ENCODE measurements at regions not wholly inside any gene's neighbourhood (a gene's known extent, or its start where the extent isn't known, plus 50 kb on each side); places are given as distances from the start of the nearest gene placed in this dataset.
"Not testable (repeated sequence)": the region's sequence is repeated elsewhere in the genome, so short reads cannot be mapped to it uniquely, and the experiment has no call there.

DNA sequence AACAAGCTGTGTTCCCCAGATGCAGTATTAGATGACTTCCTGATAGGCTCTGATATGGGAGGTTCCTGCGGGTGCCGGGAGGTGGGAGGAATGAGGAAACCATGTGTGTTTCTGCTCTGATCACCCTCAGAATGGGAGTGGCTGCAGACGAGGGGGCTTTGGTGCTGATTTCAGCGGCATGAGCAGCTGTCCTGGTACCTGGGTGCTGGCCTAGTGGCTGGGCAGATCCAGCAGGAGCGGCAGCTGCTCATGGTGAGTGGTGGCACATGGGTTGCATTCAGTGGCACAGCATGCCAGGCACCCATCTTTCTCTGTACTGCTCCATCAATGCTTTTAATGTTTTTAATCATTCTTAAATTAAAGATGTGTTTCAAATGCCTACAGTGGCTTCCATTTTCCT is 177.2 kb upstream of the NETO1 start:
- DNase-seq, result no peak

DNA sequence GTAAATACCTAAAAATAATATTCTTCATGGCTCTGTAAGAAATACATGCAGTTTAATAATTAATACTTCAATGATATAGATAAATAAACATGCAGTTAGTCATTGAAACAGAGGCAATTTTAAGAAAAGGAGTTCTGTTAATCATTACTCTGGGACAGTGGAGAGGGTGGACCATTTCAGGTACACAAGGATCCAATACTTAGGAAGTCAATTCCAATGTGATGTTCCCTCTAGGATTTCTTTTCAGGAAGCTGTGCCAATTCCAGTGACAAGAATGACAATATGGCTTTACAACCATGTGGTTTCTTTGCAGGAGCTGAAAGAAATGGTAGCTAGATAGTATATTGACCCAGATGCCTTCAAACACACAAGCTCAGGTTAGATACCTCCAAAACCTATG is 175.8 kb upstream of the NETO1 start:
- DNase-seq, result no peak

DNA sequence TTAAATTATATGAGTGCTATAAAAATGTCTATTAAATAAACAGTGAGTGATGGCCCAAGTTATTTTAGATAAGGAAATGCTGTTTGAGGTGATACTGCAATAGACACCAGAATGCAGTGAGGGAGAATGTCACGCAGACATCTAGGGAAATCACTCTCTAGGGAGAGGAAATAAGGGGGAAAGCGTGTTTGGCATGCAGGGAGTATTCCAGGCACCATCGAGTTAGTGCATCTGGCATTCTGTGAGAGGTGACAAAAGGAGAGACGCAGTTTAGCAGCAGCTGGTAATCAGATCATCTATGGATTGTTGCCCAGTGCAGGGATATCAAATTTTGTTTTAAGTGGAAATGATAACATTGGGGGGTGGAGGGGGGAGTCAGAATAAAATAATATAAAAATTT is 175.4 kb upstream of the NETO1 start:
- no peak for DNase-seq

GRCh38 chr18:73040247-73040646 is 172.5 kb upstream of the NETO1 start:
- DNase-seq, result no peak

- no peak for DNase-seq
Observed at GRCh38 chr18:73038336-73038735, 170.5 kb upstream of the NETO1 start.

- DNase-seq, result no peak
Observed at GRCh38 chr18:73023975-73024374, 156.2 kb upstream of the NETO1 start.

DNA sequence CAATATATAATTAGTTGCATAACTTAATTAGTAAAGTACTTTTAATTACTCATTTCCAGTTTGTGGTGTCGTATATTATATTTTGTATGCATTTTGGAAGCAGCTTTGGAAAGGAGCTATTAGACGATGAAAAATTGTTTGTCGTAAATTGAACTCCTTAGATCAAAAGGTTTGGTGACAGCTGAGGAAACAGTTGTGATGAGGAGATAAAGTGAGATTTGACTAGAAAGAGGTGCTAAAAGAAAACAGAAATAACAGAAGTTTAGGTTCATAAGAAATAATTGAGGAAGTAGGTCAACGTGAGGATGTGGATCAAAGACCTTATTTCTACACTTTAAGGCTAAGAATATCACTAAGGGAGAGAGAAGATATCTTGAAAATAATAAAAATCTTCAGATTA is 141.9 kb upstream of the NETO1 start:
- no peak for DNase-seq

GRCh38 chr18:73007915-73008308 is 140.1 kb upstream of the NETO1 start:
- DNase-seq, result no peak

- no peak for DNase-seq
Observed at GRCh38 chr18:73007195-73007914, 139.6 kb upstream of the NETO1 start.

DNA sequence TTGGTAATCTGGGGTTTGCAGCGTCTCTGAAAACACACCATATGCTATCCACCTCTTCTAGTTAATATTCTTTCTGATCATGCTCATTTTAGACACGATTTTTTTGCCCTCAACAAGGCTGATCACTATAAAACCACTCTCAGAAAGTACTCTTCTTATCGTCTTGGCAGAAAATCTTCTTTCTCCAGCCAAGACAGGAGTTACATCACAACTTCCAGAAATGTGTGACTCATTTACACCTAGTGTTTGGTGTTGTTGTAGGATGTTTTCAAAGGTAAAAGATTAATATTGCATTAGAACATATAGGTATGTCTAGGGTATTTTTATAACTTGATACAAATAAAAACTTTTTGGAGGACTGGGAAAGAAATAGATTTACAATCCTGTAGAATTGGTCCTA is 138.5 kb upstream of the NETO1 start:
- DNase-seq, result no peak

- no peak for DNase-seq
Observed at GRCh38 chr18:73004260-73004659, 136.5 kb upstream of the NETO1 start.

DNA sequence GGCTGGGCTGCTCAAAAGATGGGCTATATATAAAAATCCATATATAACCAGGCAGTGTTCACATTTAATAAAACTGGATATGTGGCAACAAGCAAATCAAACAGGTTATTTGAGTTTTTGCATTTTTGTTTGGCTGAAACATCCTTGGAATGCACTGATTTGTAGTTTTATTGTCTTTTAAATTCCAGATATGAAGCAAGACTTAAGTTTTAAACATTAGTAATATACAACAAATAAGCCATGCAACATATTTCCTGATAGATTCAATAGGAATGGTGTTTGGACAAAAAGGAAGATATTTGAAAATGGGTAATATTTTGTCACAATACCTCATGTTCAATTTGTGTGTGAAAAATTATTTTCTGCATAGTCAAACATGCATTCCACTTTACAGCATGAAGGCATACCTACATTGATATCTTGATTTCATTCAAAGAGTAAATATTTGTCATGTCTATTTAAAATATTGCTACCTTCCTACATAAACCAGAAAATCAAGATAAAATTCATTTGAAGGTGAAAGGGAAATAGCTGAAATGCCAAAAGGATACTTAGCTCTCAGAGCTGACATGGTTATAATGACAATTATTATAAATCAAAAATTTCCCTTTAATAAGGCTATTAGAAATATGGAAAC is 132.3 kb upstream of the NETO1 start:
- DNase-seq, result no peak

DNA sequence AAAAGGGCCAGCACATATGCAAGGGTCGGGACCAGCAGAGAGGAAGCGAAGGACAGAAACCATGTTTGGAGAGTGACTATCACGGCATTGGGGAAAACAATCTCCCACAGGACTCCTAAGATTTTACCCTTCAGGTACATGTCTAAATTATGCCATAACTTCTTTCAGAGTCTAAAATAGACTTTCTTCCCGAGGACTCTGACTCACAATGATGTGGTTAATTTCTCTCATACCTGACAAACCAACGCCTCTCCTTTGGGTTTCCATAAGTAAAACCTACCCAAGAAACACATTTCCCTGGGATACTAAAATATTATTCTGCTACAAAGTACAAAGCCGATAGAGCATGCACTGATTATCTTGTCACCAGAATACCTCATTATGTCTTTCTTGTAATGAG is 127.8 kb upstream of the NETO1 start:
- DNase-seq, result no peak

- DNase-seq, result no peak
Observed at GRCh38 chr18:72993250-72993649, 125.5 kb upstream of the NETO1 start.

- no peak for DNase-seq
Observed at GRCh38 chr18:72991379-72991778, 123.6 kb upstream of the NETO1 start.

DNA sequence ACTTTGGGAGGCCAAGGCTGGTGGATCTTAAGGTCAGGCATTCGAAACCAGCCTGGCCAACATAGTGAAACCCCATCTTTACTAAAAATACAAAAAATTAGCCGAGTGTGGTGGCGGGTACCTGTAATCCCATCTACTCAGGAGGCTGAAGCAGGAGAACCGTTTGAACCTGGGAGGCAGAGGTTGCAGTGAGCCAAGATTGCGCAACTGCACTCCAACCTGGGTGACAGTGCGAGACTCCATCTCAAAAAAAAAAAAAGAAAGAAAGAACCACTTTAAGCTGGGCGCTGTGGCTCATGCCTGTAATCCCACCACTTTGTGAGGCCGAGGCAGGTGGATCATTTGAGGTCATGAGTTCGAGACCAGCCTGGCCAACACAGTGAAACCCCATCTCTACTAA is 119.8 kb upstream of the NETO1 start:
- DNase-seq, result not testable (repeated sequence)

- no peak for DNase-seq
Observed at GRCh38 chr18:72986103-72986502, 118.3 kb upstream of the NETO1 start.

DNA sequence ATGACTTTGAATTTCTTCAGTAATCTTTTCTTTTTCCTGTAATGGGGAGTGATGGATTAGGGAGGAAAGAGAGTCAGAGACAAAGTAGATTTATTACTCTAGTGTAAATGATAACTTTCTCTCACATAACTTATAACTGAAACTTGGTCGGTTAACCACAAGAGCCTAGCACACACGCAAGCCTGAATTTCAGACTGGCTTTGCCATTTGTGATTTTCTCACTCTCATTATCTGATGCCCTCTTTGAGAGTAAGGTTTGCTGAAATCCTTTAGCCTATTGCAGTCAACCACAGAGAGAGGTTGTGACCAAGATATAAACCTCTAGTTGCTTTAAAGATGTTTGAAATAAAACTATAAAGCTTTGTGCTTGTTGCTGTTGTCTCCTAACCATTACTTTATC is 117.9 kb upstream of the NETO1 start:
- no peak for DNase-seq

- no peak for DNase-seq
Observed at GRCh38 chr18:72984290-72984689, 116.5 kb upstream of the NETO1 start.

DNA sequence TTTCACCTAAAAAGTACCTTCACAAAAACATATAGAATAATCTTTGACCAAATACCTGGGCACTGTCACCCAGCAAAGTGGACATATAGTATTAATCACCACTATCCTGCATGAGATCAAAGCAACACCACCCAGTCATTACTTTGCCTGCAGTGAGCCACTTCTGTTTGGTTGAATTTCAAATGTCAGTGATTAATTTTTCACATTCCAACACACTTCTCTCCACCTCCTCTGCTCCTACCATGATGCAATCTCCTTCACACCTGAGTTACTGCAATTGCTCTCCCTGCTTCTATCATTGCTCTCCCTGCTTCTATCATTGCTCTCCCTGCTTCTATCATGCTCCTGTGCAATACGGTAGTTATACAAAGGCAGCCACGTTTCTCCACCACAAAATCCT is 106.1 kb upstream of the NETO1 start:
- DNase-seq, result no peak

- no peak for DNase-seq
Observed at GRCh38 chr18:72965616-72966015, 97.8 kb upstream of the NETO1 start.

DNA sequence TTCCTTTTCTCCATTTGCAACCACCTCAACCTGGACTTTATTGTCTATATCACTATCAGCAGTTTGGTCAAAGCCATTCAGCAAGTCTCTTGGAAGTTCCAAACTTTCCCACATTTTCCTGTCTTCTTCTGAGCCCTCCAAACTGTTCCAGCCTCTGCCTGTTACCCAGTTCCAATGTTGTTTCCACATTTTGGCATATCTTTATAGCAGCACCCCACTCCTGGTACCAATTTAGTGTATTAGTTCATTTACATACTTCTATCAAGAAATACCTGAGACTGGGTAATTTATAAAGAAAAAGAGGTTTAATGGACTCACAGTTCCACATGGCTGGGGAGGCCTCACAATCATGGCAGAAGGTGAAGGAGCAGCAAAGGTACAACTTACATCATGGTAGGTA is 90.4 kb upstream of the NETO1 start:
- DNase-seq, result not testable (repeated sequence)

DNA sequence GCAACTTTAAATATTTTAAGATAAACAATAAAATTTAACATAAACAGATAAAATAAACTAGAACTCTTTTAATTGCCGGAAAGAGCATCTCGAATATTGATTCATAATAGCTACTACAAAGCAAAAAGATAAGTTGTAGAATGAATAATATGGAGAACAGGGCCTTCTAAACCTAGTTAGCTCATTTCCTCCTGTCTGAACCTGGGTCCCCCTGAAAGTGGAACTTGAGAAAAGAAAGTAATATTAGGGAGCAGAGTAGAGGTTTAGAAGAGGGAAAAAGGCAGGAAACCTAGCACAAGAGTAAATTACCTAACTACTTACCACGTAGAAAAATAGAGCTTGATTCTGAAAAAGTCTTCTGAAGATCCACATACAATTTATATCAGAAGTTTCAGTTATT is 80.7 kb upstream of the NETO1 start:
- DNase-seq, result no peak

DNA sequence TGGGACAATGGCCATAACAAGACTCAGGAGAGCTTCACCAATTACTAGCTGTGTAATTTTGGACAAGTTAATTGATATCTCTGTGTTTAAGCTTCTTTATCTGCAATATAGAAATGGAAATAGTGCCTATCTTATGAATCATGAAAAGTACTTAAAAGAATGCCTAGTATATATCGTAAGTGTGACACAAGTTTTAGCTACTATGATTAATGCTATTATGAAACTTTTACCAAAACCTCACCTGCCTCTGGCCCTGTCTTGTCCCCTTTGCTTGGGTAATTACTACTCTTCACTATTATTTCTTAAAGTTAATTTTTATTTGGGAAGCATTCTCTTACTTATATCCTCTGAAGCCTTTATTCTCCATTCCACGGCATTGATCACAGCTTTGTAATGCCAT is 75.0 kb upstream of the NETO1 start:
- DNase-seq, result no peak

DNA sequence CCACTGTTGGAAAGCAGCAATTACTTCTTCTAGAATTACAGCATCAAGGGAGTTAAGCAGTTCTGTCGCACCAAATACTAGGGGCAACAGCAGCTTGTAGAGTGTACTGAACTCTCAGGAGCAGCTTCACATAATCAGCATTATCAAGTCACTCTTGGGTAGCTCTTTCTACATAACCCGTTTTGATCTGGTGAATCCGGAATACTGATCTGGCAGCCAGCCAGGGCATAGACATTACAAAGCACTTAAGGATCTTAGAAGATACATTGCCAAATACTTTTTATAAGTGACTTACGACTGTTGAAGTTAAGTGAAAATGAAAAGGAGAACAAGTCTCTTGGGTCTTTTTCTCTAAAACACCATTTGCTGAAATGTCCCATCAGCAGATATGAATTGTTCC is 73.2 kb upstream of the NETO1 start:
- DNase-seq, result no peak
